ENCODE measurements at regions not wholly inside any gene's neighbourhood (a gene's known extent, or its start where the extent isn't known, plus 50 kb on each side); places are given as distances from the start of the nearest gene placed in this dataset.

DNA sequence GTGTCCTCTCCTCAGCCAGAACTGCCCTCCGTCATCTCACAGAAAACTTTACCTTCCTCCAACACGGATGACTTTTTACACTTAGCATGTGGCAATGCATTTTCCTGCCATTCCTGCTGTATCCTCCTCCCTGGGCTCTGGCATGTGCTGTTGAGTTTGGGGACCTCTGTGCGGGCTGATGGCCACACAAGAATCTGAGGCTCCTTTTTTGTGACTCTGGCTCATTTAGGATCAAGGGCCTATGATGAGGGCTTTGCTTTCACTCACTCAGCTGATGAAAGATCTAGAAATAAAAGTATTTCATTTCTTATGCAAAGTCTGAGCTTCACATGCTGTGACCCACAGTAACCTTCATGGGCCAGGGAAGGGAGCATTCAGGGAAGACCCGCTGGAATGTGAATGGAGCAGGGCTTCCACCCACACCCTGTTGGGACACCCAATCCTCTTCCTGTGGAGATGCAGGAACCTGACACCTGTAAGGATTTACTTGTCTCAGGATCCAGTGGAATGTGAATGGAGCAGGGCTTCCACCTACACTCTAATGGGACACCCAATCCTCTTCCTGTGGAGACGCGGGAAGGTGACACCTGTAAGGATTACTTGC lies 500.3 kb upstream of the MKI67 start:
- TF ChIP-seq ZNF12 (CRISPR knock-in tag; IDR thresholded peaks at IDR 0.05) (no peak), EZH2 (IDR thresholded peaks at IDR 0.05; ENCODE audit: borderline replicate concordance, low read depth, low read length) (no peak), CREB1 (IDR thresholded peaks at IDR 0.05) (no peak), CREB1 (CRISPR knock-in tag; IDR thresholded peaks at IDR 0.05) (no peak), POLR2AphosphoS5 (IDR thresholded peaks at IDR 0.05; ENCODE audit: control insufficient read depth, insufficient read depth, low read depth, low read length) (no peak), NBN (IDR thresholded peaks at IDR 0.05; ENCODE audit: low read depth) (no peak), POLR3G (IDR thresholded peaks at IDR 0.05; ENCODE audit: extremely low read depth, insufficient read length, insufficient replicate concordance) (no peak), HNRNPH1 (optimal IDR thresholded peaks at IDR 0.05; ENCODE audit: low read depth, low read length) (no peak), SMAD3 (CRISPR knock-in tag; conservative IDR thresholded peaks at IDR 0.05) (no peak), ZNF174 (CRISPR knock-in tag; IDR thresholded peaks at IDR 0.05) (no peak)
- TF ChIP-seq, protein P1, sequence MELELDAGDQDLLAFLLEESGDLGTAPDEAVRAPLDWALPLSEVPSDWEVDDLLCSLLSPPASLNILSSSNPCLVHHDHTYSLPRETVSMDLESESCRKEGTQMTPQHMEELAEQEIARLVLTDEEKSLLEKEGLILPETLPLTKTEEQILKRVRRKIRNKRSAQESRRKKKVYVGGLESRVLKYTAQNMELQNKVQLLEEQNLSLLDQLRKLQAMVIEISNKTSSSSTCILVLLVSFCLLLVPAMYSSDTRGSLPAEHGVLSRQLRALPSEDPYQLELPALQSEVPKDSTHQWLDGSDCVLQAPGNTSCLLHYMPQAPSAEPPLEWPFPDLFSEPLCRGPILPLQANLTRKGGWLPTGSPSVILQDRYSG (tag; conservative IDR thresholded peaks at IDR 0.05; ENCODE audit: low read depth), result no peak

All from K562 (cell line).